BLaER1 (cell line): ENCODE measurements at regions not wholly inside any gene's neighbourhood (a gene's known extent, or its start where the extent isn't known, plus 50 kb on each side); places are given as distances from the start of the nearest gene placed in this dataset.
"Not testable (repeated sequence)": the region's sequence is repeated elsewhere in the genome, so short reads cannot be mapped to it uniquely, and the experiment has no call there.

Experiments used
- H3K27ac ChIP-seq: shearing (Covaris generic); formaldehyde crosslinking; 2 replicates; pipeline ENCODE4 v1.8.1; 2022
- H3K27me3 ChIP-seq: shearing (Covaris generic); formaldehyde crosslinking; 2 replicates; pipeline ENCODE4 v1.8.1; 2022
- H3K36me3 ChIP-seq: shearing (Covaris generic); formaldehyde crosslinking; 2 replicates; pipeline ENCODE4 v1.8.1; 2022
- H3K4me1 ChIP-seq: shearing (Covaris generic); formaldehyde crosslinking; 2 replicates; pipeline ENCODE4 v1.8.1; 2022
- H3K4me2 ChIP-seq: shearing (Covaris generic); formaldehyde crosslinking; 2 replicates; pipeline ENCODE4 v1.8.1; 2022
- H3K4me3 ChIP-seq: shearing (Covaris generic); formaldehyde crosslinking; 2 replicates; pipeline ENCODE4 v1.8.1; 2022
- H3K9ac ChIP-seq: shearing (Covaris generic); formaldehyde crosslinking; 2 replicates; pipeline ENCODE4 v1.8.1; 2022
- H3K9me3 ChIP-seq: shearing (Covaris generic); formaldehyde crosslinking; 2 replicates; pipeline ENCODE4 v1.8.1; 2022
- H4K20me1 ChIP-seq: shearing (Covaris generic); formaldehyde crosslinking; 2 replicates; pipeline ENCODE4 v1.8.1; 2022
- Cebpa-rat ChIP-seq: shearing (Covaris generic); IDR thresholded peaks from 2 replicates; pipeline ENCODE4 v1.8.1; 2022

DNA sequence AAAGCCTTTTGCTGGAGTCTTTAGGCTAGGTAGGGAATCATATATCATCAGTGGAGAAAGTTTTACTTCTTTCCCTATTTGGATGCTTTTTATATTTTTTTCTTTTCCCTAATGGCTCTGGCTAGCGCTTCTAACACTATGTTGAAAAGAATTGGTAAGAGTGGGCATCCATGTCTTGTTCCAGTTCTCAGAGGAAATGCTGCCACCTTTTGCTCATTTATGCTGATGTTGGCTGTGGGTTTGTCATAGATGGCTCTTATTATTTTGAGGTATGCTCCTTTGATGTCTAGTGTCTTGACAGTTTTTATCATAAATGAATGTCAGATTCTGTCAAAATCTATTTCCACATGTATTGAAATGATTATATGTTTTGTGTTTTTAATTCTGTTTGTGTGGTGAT, 1544.1 kb downstream of the REEP3 start:
- Histone ChIP-seq H3K27me3 (no peaks in the 10 kb centered on the region), H3K4me1 (no peaks in the 10 kb centered on the region), H3K9me3 (no peaks in the 10 kb centered on the region), H3K9ac (no peak overlapping the region), H3K27ac (no peak overlapping the region), H3K36me3 (no peaks in the 10 kb centered on the region), H3K4me3 (no peak overlapping the region), H3K4me2 (no peak overlapping the region), H4K20me1 (no peaks in the 10 kb centered on the region)
- TF ChIP-seq Cebpa-rat: no peak

DNA sequence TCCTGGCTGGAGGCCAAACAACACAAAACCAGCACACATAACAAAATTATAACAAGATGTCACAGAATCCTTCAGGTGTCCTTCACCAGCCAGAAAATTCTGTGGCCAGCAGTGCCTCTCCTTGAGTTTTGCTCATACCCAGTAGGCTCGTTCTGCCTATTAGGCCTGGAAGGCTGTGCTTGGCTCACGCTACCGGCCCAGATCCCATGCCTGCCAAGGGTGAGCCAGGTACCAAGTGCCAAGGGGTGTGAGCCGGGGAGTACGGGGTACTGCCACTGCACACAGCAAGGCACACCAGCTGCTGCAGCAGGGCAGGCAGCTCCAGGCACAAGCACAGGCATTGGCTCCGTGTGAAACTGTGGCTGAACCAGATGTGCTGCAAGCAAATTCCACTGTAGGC, 1562.0 kb downstream of the REEP3 start:
- no peaks in the 10 kb centered on the region for H4K20me1 ChIP-seq

DNA sequence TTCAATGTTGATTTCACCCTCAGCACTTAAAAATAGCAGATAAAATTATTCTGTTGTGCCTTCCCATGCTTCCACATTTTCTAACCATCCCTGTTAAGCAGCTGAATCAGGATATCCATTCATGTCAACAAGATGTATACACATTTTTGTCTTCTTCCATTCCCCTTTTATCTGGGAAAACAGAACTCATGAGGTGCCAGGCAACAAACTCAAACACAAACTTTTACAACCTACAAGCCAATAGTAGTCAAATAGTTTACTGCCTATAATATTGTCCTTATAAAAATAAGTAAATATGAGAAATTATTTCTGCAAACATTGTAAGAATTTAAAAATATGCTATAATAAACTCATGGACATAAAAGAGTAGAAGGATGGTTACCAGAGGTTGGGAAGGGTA, 1569.8 kb downstream of the REEP3 start:
- H3K27ac ChIP-seq: no peak overlapping the region
- no peak for TF ChIP-seq Cebpa-rat
- no peaks in the 10 kb centered on the region for H4K20me1 ChIP-seq
- H3K36me3 ChIP-seq: no peaks in the 10 kb centered on the region
- no peak overlapping the region for H3K4me2 ChIP-seq
- no peaks in the 10 kb centered on the region for H3K27me3 ChIP-seq
- H3K4me3 ChIP-seq: no peak overlapping the region
- H3K4me1 ChIP-seq: no peaks in the 10 kb centered on the region
- no peaks in the 10 kb centered on the region for H3K9me3 ChIP-seq
- H3K9ac ChIP-seq: no peak overlapping the region

More for the DNA sequence above, 1562.0 kb downstream of the REEP3 start:
- Histone ChIP-seq H3K27ac (no peak overlapping the region), H3K4me3 (no peak overlapping the region), H3K27me3 (no peaks in the 10 kb centered on the region), H3K4me2 (no peak overlapping the region), H3K9me3 (peaks cover 33% of the 10 kb centered on the region), H3K4me1 (no peaks in the 10 kb centered on the region), H3K9ac (no peak overlapping the region), H3K36me3 (no peaks in the 10 kb centered on the region)
- no peak for TF ChIP-seq Cebpa-rat

DNA sequence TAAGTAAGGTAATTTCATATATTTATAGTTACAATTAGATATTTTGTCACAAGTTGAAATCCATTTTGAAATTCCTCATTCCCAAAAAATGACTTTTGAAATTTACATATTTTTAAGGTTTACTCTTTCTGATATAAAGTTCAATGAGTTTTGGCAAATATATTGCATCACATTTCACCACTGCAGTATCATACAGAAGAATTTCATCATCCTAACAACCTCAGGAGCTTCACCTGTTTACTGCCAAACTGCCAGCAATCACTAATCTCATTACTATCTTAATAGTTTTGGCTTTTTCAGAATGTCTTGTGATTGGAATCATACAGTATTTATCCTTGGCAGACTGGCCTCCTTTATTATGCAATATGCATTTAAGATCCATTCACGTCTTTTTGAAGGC, 1578.9 kb downstream of the REEP3 start:
- H3K27ac ChIP-seq: no peak overlapping the region
- H3K36me3 ChIP-seq: no peaks in the 10 kb centered on the region
- no peaks in the 10 kb centered on the region for H3K9me3 ChIP-seq
- H3K9ac ChIP-seq: no peak overlapping the region
- no peak overlapping the region for H3K4me2 ChIP-seq
- H3K27me3 ChIP-seq: no peaks in the 10 kb centered on the region
- no peaks in the 10 kb centered on the region for H3K4me1 ChIP-seq
- no peaks in the 10 kb centered on the region for H4K20me1 ChIP-seq
- no peak for TF ChIP-seq Cebpa-rat
- no peak overlapping the region for H3K4me3 ChIP-seq

DNA sequence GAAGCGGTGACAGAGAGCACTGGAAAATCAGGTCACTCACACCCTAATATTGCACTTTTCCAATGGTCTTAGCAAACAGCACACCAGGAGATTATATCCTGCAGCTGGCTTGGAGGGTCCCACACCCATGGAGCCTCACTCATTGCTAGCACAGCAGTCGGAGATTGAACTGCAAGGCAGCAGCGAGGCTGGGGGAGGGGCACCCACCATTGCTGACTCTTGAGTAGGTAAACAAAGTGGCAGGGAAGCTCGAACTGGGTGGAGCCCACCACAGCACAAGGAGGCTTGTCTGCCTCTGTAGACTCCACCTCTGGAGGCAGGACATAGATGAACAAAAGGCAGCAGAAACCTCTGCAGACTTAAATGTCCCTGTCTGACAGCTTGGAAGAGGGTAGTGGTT, 1579.7 kb downstream of the REEP3 start:
- not testable (repeated sequence) for H3K27me3 ChIP-seq, H3K36me3 ChIP-seq, H3K9me3 ChIP-seq, H3K9ac ChIP-seq, H3K27ac ChIP-seq, H4K20me1 ChIP-seq, H3K4me2 ChIP-seq, H3K4me1 ChIP-seq, H3K4me3 ChIP-seq

DNA sequence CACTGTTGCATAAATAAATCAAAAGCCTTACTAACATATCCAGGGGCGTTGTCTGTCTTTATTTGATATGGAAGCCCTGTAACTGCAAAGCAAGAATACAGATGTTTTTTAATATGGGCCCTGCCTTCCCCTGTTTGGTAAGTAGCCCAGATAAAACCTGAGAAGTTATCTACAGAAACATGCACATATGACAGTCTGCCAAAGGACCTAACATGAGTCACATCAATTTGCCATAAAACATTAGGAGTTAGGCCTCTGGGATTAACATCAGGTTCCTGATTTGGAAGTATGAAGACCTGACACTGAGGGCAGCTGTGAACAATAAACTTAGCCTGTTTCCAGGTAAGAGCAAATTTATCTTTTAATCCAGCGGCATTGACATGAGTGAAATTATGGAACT, 1588.8 kb downstream of the REEP3 start:
- Histone ChIP-seq H3K27ac (no peak overlapping the region), H3K9ac (no peak overlapping the region), H4K20me1 (no peaks in the 10 kb centered on the region), H3K9me3 (peaks cover 12% of the 10 kb centered on the region; the same call in 1 of the 2 replicates), H3K36me3 (no peaks in the 10 kb centered on the region), H3K4me1 (no peaks in the 10 kb centered on the region), H3K27me3 (no peaks in the 10 kb centered on the region), H3K4me2 (no peak overlapping the region), H3K4me3 (no peak overlapping the region)
- no peak for TF ChIP-seq Cebpa-rat

DNA sequence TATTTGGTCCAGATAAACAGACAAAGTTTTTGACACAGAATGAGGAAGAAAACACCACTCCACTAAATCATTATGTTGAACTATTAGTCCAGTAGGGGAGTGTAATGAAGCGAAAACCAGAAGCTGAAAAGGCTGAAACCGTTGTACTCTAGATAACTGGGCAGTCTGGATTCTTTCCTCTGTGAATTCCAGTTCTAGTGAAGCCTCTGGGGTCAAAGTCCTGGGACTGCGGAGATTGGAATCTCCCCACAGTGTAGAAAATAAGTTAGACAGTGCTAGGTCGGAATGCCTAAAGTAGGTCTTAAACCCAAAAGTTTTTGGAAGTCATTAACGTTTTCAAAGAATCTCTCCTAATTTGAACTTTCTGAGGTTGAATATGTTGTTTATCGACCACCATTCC, 1589.9 kb downstream of the REEP3 start:
- H3K9me3 ChIP-seq, H3K4me3 ChIP-seq, H3K36me3 ChIP-seq, H3K4me1 ChIP-seq, H4K20me1 ChIP-seq, H3K27me3 ChIP-seq, H3K27ac ChIP-seq, H3K9ac ChIP-seq, H3K4me2 ChIP-seq: not testable (repeated sequence)

DNA sequence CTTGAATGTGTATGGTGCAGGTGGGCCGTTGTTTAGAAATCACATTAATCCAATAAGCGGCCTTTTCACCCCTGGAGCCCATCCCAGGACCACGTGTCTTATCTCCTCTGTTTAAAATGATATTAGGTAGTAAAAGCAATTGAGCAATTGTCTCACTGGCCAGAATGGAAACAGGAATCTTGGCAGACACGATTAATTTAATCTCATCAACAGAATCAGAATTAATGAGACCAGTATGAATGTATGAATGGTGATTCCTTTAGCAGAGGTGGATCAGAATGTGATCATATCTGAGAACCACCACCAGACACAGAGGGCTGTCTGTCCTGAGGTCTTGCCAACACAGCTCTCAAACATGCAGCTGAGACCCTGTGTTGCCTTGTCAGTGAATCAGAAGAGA, 1591.4 kb downstream of the REEP3 start:
- TF ChIP-seq Cebpa-rat: no peak
- Histone ChIP-seq H3K27ac (no peak overlapping the region), H3K27me3 (no peaks in the 10 kb centered on the region), H3K4me2 (no peak overlapping the region), H3K4me1 (no peaks in the 10 kb centered on the region), H3K9me3 (no peaks in the 10 kb centered on the region), H3K4me3 (no peak overlapping the region), H3K36me3 (no peaks in the 10 kb centered on the region), H3K9ac (no peak overlapping the region), H4K20me1 (no peaks in the 10 kb centered on the region)

DNA sequence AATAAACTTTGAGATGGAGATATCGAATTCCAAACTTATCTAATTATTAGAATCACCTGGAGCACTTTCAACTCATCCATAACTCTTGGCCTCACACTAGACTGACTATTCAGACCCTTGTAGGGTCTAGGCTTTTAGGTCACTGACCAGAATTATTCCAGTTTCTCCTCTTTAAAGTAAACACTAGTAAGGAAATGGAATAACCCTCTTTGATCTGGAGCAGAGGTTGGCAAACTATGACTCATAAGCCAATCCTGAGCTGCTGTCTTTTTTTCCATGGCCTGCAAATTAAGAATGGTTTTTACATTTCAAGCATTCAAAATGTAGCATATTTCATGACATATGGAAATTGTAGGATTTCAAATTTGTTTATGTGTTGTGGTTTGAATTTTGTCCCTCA, 1601.9 kb downstream of the REEP3 start:
- Histone ChIP-seq H3K4me2 (no peak overlapping the region), H3K27me3 (no peaks in the 10 kb centered on the region), H3K4me1 (no peaks in the 10 kb centered on the region), H3K9me3 (no peaks in the 10 kb centered on the region), H3K9ac (no peak overlapping the region), H3K27ac (no peak overlapping the region), H3K36me3 (no peaks in the 10 kb centered on the region), H3K4me3 (no peak overlapping the region), H4K20me1 (no peaks in the 10 kb centered on the region)
- no peak for TF ChIP-seq Cebpa-rat

DNA sequence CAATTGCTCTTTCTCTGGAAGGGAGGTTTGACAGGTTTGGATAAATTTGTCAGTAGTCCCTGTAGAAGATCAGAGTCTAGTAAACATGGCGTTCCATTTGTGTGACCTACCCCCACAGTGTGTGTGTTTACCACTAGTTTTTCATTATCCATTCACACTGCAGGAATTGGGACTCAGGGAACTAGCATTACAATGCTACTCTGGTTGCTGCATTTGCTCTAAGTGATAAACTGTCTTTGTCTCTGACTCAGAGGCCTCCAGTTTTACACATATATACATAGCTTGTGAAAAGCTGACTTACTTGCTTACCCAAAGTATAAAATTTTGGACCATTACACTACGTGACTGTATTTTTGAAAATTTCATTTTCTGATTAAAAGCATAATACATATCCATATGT, 1604.0 kb downstream of the REEP3 start:
- Histone ChIP-seq H3K36me3 (no peaks in the 10 kb centered on the region), H3K27ac (no peak overlapping the region), H3K4me3 (no peak overlapping the region), H4K20me1 (no peaks in the 10 kb centered on the region), H3K27me3 (no peaks in the 10 kb centered on the region), H3K9me3 (no peaks in the 10 kb centered on the region), H3K9ac (no peak overlapping the region), H3K4me1 (no peaks in the 10 kb centered on the region), H3K4me2 (no peak overlapping the region)
- no peak for TF ChIP-seq Cebpa-rat

DNA sequence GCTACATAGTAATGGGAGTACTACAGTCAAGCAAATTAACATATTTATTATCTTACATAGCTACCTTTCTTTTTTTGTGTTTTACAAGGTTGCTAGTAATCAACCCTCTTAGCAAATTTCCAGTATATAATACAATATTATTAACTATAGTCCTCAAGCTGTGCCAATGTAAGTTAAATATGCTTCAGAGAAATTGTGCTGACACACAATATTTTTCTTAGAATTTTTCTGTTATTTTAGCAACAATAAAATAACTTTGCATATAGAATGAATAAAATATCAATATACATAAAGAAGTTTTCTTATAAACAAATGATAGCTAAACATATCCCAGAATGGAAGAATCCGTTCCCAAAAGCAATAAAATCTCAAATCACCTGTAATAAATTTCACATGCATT, 1605.1 kb downstream of the REEP3 start:
- H3K27ac ChIP-seq: no peak overlapping the region
- H3K9me3 ChIP-seq: no peaks in the 10 kb centered on the region
- H3K4me1 ChIP-seq: no peaks in the 10 kb centered on the region
- H4K20me1 ChIP-seq: no peaks in the 10 kb centered on the region
- TF ChIP-seq Cebpa-rat: no peak
- H3K4me3 ChIP-seq: no peak overlapping the region
- no peak overlapping the region for H3K9ac ChIP-seq
- H3K4me2 ChIP-seq: no peak overlapping the region
- H3K27me3 ChIP-seq: no peaks in the 10 kb centered on the region
- no peaks in the 10 kb centered on the region for H3K36me3 ChIP-seq

DNA sequence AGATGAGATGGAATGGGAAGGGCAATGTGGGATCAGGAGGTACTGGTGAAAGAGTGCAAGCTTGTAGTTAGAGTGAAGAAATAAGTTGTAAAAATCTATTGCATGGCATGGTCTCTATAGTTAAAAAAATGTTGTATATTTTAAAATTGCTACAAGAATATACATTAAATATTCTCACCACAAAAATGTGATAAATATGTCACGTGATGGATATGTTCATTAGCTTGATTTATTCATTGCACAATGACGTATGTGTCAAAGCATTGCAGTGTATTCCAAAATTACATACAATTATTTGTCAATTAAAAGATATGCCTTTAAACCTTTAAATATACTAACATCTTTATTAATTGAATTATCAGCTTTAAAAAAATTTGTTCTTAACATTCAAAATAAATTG, 1607.1 kb downstream of the REEP3 start:
- Histone ChIP-seq H3K36me3 (no peaks in the 10 kb centered on the region), H4K20me1 (no peaks in the 10 kb centered on the region), H3K27ac (no peak overlapping the region), H3K4me3 (no peak overlapping the region), H3K27me3 (no peaks in the 10 kb centered on the region), H3K9me3 (no peaks in the 10 kb centered on the region), H3K9ac (no peak overlapping the region), H3K4me2 (no peak overlapping the region), H3K4me1 (no peaks in the 10 kb centered on the region)
- TF ChIP-seq Cebpa-rat: no peak
